GM21619 (cell line): ENCODE measurements at regions not wholly inside any gene's neighbourhood (a gene's known extent, or its start where the extent isn't known, plus 50 kb on each side); places are given as distances from the start of the nearest gene placed in this dataset.
A peak's percentile ranks its signal among the peaks of the same experiment; 100 is the strongest.
"Not testable (repeated sequence)": the region's sequence is repeated elsewhere in the genome, so short reads cannot be mapped to it uniquely, and the experiment has no call there.

Source experiments
- ATAC-seq: cut with Tn5 transposase; IDR thresholded peaks from one replicate; pipeline ENCODE4 v1.9.1; 2021; ENCODE audit not compliant: unreplicated experiment

DNA sequence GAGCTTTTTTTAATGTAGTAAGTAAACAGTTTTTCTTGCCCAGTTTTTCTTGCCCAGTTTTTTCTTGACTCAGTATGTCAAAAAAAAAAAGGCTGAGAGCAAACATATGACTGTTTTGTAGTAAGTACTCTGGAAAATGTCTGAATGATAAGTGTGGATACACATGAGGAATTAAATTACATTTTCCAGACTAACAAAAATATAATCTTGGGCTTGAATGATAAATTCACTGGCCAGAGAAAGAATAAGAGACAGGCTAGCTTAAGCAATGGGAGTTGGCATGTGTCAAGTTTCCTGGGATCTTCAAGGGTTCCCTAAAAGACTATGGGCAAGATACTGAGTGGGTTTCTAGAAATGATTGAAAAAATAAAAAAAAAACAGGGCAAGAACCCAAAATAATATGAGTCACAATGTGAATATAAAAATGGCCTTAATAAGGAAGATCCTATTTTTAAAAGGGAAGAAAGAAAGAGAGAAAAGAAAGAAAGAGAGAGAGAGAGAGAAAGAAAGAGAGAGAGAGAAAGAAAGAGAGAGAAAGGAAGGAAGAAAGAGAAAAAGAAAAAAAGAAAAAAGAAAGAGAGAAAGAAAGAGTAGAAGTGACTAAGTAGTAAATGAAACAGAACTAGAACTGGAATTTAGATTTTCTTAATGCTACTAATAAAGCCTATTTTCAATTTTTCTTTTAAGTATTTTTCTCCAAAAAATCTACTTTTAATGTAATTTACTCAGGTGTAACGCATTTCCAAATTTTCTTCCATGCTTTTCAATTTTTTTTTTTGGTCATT lies 60.2 kb downstream of the TFPI2 start:
- no peak for ATAC-seq

GRCh38 chr7:93828260-93828659 lies 62.3 kb downstream of the TFPI2 start:
- peak; percentile 90 for ATAC-seq

DNA sequence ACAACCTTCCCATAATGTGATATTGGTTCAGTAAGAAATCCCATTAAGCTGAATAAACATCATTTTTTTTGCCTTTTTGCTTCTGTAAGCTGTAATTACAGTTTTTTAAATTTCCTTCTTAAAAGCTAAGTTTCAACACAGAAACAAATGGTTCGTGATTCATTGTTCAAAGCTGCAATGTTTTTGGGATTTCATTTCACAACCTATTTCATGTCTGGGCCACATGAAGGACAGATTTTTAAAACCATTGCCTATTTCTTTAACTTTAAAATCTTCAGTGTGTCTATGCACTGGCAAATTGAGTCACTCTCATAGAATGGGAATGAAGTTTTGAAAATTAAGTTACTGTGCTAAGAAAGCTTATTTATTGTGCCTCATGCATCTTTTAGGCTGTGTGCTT lies 66.9 kb downstream of the TFPI2 start:
- no peak for ATAC-seq

- peak; percentile 64 for ATAC-seq
Observed at GRCh38 chr7:93821463-93821862, 69.1 kb downstream of the TFPI2 start.

DNA sequence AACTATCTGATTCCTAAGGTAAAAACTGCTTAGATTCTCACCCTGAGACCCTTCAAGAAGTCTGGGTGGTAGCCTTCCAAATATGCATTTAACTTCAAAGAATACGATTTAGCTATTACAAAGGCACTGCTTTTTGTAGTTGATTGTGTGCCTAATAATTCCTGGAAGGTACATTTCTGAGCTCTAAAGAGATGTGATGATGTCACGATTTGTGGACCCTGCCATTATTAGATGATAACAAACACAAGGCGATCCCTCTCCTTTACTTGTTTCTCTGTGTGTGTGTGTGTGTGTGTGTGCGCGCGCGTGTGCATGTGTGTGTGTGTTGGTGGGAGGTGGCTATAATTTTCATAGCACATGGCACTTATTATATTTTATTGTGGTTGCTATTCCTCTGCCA lies 70.9 kb downstream of the TFPI2 start:
- no peak for ATAC-seq

- no peak for ATAC-seq
Observed at GRCh38 chr7:93817526-93817925, 73.0 kb downstream of the TFPI2 start.

GRCh38 chr7:93817004-93817403 lies 73.5 kb downstream of the TFPI2 start:
- ATAC-seq = no peak

GRCh38 chr7:93813514-93813913 lies 77.0 kb downstream of the TFPI2 start:
- no peak for ATAC-seq

DNA sequence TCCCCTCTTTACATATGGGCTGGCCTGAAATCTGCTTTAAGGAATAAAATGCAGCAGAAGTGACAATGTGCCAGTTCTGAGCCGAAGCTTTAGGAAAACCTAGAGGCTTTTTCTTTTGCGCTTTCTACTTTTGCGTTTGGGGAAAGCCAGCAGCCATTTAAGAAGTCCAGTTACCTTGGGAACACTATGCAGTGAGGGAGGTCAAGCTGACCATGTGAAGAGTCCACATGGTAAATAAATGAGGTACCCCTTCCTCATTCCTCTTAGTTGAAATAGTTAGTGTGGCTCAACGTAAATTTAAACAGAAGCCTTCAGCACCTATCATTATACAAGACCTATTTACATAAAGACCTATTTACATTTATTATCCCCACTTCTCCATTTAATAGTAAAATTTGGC lies 78.5 kb downstream of the TFPI2 start:
- no peak for ATAC-seq

DNA sequence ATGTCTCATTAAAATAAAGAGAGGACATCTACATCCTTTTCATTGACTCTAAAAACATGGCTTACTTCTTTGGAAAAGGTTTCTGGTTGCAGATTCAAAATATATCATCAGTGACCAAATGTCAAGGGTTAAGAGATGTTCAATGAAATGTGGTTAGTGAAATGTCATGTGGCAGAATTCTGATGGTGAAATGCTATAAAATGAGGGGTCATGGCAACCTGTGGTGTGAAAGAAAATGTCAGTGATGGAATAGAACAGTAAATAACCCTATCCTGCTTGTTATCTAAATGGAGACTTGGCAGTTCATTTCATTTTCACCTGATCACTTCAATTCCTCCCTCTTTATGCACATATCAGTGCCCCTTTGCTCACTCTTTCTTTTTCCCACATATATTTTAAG lies 79.4 kb downstream of the TFPI2 start:
- ATAC-seq = no peak

- no peak for ATAC-seq
Observed at GRCh38 chr7:93810561-93810960, 80.0 kb downstream of the TFPI2 start.

- ATAC-seq = no peak
Observed at GRCh38 chr7:93804726-93805125, 85.8 kb downstream of the TFPI2 start.

DNA sequence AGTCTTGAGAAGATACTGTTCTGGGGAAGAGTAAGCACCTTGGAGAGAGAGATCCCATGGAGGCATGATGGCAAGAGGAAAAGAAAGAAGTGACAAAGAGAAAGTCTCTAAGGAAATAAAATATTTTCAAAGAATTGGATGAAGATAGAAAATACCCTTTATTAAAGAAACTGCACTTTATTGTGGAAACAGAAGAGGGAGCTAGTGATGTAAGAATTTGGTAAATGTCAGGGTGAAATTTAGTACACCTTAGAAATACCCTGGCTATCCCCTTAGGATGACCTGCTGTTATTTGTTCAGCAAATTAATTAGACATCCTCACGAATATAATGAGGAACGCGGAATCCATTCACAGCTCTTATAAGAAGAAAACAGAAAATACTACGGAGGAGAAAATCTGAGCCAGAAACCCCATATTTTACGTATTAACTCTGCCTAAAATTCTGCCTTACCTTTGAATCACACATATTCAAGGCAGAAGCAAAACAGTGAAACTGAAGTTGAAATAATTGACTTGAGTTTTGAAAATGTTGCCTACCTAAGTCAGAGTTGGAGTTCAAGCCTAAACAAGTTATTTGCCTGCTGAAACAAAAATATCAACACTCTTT lies 90.7 kb downstream of the TFPI2 start:
- ATAC-seq = no peak

DNA sequence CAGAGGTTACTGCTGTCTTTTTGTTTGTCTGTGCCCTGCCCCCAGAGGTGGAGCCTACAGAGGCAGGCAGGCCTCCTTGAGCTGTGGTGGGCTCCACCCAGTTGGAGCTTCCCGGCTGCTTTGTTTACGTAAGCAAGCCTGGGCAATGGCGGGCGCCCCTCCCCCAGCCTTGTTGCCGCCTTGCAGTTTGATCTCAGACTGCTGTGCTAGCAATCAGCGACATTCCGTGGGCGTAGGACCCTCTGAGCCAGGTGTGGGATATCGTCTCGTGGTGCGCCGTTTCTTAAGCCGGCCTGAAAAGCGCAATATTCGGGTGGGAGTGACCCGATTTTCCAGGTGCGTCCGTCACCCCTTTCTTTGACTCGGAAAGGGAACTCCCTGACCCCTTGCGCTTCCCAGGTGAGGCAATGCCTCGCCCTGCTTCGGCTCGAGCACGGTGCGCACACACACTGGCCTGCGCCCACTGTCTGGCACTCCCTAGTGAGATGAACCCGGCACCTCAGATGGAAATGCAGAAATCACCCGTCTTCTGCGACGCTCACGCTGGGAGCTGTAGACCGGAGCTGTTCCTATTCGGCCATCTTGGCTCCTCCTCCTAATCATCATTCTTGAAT lies 97.4 kb downstream of the TFPI2 start:
- not testable (repeated sequence) for ATAC-seq

DNA sequence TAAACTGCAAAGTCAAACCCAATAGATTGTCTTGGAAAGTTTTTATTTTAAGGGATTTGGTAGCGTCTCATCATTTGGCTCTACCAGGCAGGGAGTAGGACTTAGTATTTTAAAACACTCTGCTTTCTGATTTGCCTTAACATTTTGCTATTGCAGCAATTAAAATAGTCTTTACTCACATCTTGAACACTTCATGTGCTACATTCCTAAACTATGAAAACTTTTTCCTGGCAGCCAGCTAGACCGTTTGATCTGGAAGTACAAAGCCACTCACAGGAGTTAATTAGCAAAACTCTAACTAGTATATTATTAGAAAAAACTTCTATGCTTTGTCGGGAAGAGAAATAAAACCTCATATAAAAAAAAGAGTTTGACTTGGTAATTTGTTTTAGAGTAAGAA lies 111.4 kb downstream of the TFPI2 start:
- no peak for ATAC-seq

DNA sequence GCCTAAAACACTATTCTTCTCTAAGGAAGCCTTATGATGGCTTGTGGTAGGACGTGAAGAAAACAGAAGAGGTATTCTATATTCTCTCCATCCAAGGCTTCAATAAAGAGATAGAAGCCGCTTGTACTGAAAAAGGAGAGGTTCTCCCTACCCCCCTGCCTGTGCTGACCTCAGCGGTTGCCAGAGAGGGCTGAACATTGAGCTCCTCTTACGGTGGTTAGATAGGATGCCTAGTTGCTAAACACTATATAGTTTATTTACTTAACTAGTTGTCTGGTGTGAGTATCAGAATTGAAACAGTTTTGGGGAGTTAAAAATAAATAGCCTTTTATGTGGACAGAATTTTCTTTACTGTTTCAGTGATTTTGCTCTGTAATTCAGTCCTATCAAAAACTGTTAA lies 112.2 kb downstream of the TFPI2 start:
- ATAC-seq = no peak

DNA sequence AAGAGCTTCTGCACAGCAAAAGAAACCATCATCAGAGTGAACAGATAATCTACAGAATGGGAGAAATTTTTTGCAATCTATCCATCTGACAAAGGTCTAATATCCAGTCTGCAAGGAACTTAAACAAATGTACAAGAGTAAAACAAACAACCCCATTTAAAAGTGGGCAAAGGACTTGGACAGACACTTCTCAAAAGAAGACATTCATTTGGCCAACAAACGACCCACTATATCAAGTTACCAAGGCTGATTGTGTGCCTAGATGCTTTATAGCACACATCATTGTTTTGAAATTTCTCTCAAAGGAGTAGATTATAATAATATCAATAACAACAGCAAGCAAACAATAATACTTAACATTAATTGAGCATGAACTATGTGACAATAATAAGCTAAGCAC lies 117.1 kb downstream of the TFPI2 start:
- ATAC-seq = no peak

GRCh38 chr7:93765475-93765874 lies 125.1 kb downstream of the TFPI2 start:
- ATAC-seq = peak; percentile 44

- no peak for ATAC-seq
Observed at GRCh38 chr7:93758631-93759030, 131.9 kb downstream of the TFPI2 start.

GRCh38 chr7:93757426-93757825 lies 133.1 kb downstream of the TFPI2 start:
- no peak for ATAC-seq

- no peak for ATAC-seq
Observed at GRCh38 chr7:93756890-93757289, 133.7 kb downstream of the TFPI2 start.

GRCh38 chr7:93751421-93751820 lies 139.1 kb downstream of the TFPI2 start:
- ATAC-seq = no peak
